ENCODE measurements at regions not wholly inside any gene's neighbourhood (a gene's known extent, or its start where the extent isn't known, plus 50 kb on each side); places are given as distances from the start of the nearest gene placed in this dataset.

DNA sequence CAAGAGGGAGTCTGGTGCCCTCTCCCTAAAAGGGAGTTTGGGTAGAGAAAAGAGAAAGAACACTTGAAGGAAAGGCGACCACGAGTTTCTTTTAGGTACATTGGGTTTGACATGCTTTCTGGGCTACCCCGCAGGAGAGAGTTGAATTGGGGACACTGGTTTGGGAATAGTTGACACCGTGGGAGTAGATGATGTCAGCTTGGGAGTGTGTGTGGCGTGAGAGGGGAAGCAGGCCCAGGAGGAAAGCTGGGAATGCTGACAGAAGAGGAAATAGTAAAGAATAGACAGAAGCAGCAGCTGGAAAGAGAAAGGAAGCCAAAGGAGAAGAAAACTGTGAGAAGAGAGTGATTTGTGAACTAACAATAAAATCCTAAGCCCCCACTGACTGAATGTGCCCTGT lies 442.9 kb downstream of the DYNC2H1 start:
- CTCF ChIA-PET, result no interaction called here
- intact Hi-C loops (cut with micrococcal nuclease; ENCODE audit: unreplicated experiment), result no loop called here
- no peak overlapping the region for H3K4me3 Mint-ChIP-seq (ENCODE audit: low read depth, unreplicated experiment)
- H3K36me3 Mint-ChIP-seq (ENCODE audit: insufficient read depth, unreplicated experiment), result no peaks in the 10 kb centered on the region
- no peaks in the 10 kb centered on the region for H3K9me3 Mint-ChIP-seq (ENCODE audit: low read depth, unreplicated experiment)
- no peak for DNase-seq
- no peak overlapping the region for H3K27ac Mint-ChIP-seq (ENCODE audit: unreplicated experiment)
- TF ChIP-seq, protein P1, sequence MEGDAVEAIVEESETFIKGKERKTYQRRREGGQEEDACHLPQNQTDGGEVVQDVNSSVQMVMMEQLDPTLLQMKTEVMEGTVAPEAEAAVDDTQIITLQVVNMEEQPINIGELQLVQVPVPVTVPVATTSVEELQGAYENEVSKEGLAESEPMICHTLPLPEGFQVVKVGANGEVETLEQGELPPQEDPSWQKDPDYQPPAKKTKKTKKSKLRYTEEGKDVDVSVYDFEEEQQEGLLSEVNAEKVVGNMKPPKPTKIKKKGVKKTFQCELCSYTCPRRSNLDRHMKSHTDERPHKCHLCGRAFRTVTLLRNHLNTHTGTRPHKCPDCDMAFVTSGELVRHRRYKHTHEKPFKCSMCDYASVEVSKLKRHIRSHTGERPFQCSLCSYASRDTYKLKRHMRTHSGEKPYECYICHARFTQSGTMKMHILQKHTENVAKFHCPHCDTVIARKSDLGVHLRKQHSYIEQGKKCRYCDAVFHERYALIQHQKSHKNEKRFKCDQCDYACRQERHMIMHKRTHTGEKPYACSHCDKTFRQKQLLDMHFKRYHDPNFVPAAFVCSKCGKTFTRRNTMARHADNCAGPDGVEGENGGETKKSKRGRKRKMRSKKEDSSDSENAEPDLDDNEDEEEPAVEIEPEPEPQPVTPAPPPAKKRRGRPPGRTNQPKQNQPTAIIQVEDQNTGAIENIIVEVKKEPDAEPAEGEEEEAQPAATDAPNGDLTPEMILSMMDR (IDR thresholded peaks at IDR 0.05; ENCODE audit: unreplicated experiment), result no peak
- BruUV-seq (replicated peaks), result no TSS peak
- no peaks in the 10 kb centered on the region for H3K27me3 Mint-ChIP-seq (ENCODE audit: unreplicated experiment)
- no peaks in the 10 kb centered on the region for H3K4me1 Mint-ChIP-seq (ENCODE audit: low read depth, unreplicated experiment)

DNA sequence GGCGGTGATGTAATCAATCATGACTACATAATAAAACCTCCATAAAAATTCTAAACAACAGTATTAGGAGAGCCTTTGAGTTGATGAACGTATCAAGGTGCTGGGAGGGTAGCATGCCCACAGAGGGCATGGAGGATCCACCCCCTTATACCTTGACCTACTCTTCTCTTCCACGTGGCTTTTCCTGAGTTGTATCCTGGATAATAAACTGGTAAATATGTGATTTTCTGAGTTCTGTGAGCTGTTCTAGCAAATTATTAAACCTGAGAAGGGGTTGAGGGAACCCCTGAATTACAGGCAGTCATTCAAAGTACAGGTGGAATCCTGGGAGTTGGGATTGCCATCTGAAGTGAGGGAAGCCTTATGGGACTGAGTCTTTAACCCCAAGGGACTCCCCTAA lies 446.9 kb downstream of the DYNC2H1 start:
- TF ChIP-seq, protein P1 (IDR thresholded peaks at IDR 0.05; ENCODE audit: unreplicated experiment), result no peak
- H3K27me3 Mint-ChIP-seq (ENCODE audit: unreplicated experiment), result no peaks in the 10 kb centered on the region
- H3K36me3 Mint-ChIP-seq (ENCODE audit: insufficient read depth, unreplicated experiment), result no peaks in the 10 kb centered on the region
- CTCF ChIA-PET, result no interaction called here
- BruUV-seq (replicated peaks), result no TSS peak
- H3K4me1 Mint-ChIP-seq (ENCODE audit: low read depth, unreplicated experiment), result no peaks in the 10 kb centered on the region
- intact Hi-C loops (cut with micrococcal nuclease; ENCODE audit: unreplicated experiment), result no loop called here
- DNase-seq, result no peak
- no peak overlapping the region for H3K27ac Mint-ChIP-seq (ENCODE audit: unreplicated experiment)
- H3K9me3 Mint-ChIP-seq (ENCODE audit: low read depth, unreplicated experiment), result no peaks in the 10 kb centered on the region
- H3K4me3 Mint-ChIP-seq (ENCODE audit: low read depth, unreplicated experiment), result no peak overlapping the region

DNA sequence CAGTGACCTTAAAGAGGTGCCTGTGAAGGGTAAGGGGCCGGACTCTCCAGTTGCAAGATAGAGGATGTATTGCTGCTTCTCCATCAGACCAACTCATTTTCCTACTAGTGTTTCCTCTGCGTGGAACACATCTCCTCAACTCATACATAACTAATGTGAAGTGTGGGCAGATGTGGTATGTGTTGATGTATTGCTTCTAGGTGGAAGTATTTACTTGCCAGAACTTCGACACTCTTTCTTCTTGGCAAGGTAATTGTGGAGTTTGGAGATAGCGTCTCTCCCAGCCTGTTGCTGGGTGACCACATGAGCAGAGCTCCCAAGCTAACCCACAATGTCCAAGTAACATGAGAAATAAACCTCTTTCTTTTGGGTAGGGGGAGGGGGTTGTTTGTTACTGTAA lies 456.9 kb downstream of the DYNC2H1 start:
- H3K27ac Mint-ChIP-seq (ENCODE audit: unreplicated experiment), result no peak overlapping the region
- no peaks in the 10 kb centered on the region for H3K27me3 Mint-ChIP-seq (ENCODE audit: unreplicated experiment)
- DNase-seq, result no peak
- intact Hi-C loops (cut with micrococcal nuclease; ENCODE audit: unreplicated experiment), result no loop called here
- no peak overlapping the region for H3K4me3 Mint-ChIP-seq (ENCODE audit: low read depth, unreplicated experiment)
- H3K4me1 Mint-ChIP-seq (ENCODE audit: low read depth, unreplicated experiment), result no peaks in the 10 kb centered on the region
- TF ChIP-seq, protein P1 (IDR thresholded peaks at IDR 0.05; ENCODE audit: unreplicated experiment), result no peak
- H3K9me3 Mint-ChIP-seq (ENCODE audit: low read depth, unreplicated experiment), result no peaks in the 10 kb centered on the region
- no peaks in the 10 kb centered on the region for H3K36me3 Mint-ChIP-seq (ENCODE audit: insufficient read depth, unreplicated experiment)
- no TSS peak for BruUV-seq (replicated peaks)
- CTCF ChIA-PET, result no interaction called here

DNA sequence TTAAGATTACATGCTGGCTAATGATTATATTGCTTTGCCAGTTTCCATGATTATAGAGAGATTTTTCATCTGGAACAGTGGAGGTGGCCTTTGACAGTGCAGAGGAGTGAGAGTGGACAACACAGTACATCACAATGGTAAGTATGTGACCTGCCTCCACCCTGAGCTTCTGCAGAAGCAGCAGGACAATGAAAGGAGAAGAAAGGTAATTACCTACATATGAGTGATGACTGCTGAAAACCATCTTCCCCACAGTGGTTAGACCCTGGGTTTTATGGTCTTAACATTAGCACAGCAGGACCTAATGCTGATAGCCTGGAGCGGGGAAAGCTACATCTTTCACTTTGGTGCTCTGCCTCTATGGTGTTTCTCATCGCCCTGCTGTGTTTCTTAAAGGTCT lies 454.7 kb upstream of the DDI1 start:
- H3K9me3 Mint-ChIP-seq (ENCODE audit: low read depth, unreplicated experiment), result no peaks in the 10 kb centered on the region
- H3K36me3 Mint-ChIP-seq (ENCODE audit: insufficient read depth, unreplicated experiment), result no peaks in the 10 kb centered on the region
- TF ChIP-seq, protein P1 (IDR thresholded peaks at IDR 0.05; ENCODE audit: unreplicated experiment), result no peak
- BruUV-seq (replicated peaks), result no TSS peak
- intact Hi-C loops (cut with micrococcal nuclease; ENCODE audit: unreplicated experiment), result no loop called here
- DNase-seq, result no peak
- H3K4me3 Mint-ChIP-seq (ENCODE audit: low read depth, unreplicated experiment), result no peak overlapping the region
- no peak overlapping the region for H3K27ac Mint-ChIP-seq (ENCODE audit: unreplicated experiment)
- no peaks in the 10 kb centered on the region for H3K4me1 Mint-ChIP-seq (ENCODE audit: low read depth, unreplicated experiment)
- CTCF ChIA-PET, result no interaction called here
- no peaks in the 10 kb centered on the region for H3K27me3 Mint-ChIP-seq (ENCODE audit: unreplicated experiment)
